ENCODE measurements at regions not wholly inside any gene's neighbourhood (a gene's known extent, or its start where the extent isn't known, plus 50 kb on each side); places are given as distances from the start of the nearest gene placed in this dataset.
A peak's percentile ranks its signal among the peaks of the same experiment; 100 is the strongest.

- Histone ChIP-seq H3K4me2 (ENCODE audit: insufficient read depth, low read length) (no peak overlapping the region), H4K20me1 (ENCODE audit: insufficient read depth, low read length) (no peaks in the 10 kb centered on the region), H2AFZ (ENCODE audit: low read depth, low read length) (no peak overlapping the region), H3K4me1 (ENCODE audit: insufficient read depth, low read length) (no peaks in the 10 kb centered on the region), H3K9ac (ENCODE audit: low read depth, low read length) (no peak overlapping the region), H3K79me2 (ENCODE audit: insufficient read depth, low read length) (no peaks in the 10 kb centered on the region), H3K9me3 (ENCODE audit: insufficient read depth, low read length, severe bottlenecking) (no peaks in the 10 kb centered on the region), H3K27ac (ENCODE audit: low read length) (no peak overlapping the region), H3K27me3 (ENCODE audit: insufficient read depth, low read length, poor library complexity) (no peaks in the 10 kb centered on the region), H3K36me3 (ENCODE audit: insufficient read depth, low read length) (no peaks in the 10 kb centered on the region), H3K4me3 (ENCODE audit: low read depth in 1 of 2, low read length in 2 of 2) (no peak overlapping the region)
- ATAC-seq (ENCODE audit: insufficient read depth, low read depth) (no peak), DNase-seq (peak; percentile 9)
- peak; percentile 45 for TF ChIP-seq CTCF (IDR thresholded peaks at IDR 0.05; ENCODE audit: borderline replicate concordance, extremely low read depth, low read length, poor library complexity, severe bottlenecking)
- TF ChIP-seq EZH2 (IDR thresholded peaks at IDR 0.05; ENCODE audit: borderline replicate concordance, low read depth, low read length, severe bottlenecking), result no peak
Observed at GRCh38 chr1:4585216-4585615, 69.2 kb upstream of the AJAP1 start.

GRCh38 chr1:4585705-4586104 lies 68.7 kb upstream of the AJAP1 start:
- Histone ChIP-seq H3K4me2 (ENCODE audit: insufficient read depth, low read length) (no peak overlapping the region), H3K9me3 (ENCODE audit: insufficient read depth, low read length, severe bottlenecking) (no peaks in the 10 kb centered on the region), H3K36me3 (ENCODE audit: insufficient read depth, low read length) (no peaks in the 10 kb centered on the region), H3K27ac (ENCODE audit: low read length) (no peak overlapping the region), H2AFZ (ENCODE audit: low read depth, low read length) (no peak overlapping the region), H3K9ac (ENCODE audit: low read depth, low read length) (no peak overlapping the region), H3K4me1 (ENCODE audit: insufficient read depth, low read length) (no peaks in the 10 kb centered on the region), H3K4me3 (ENCODE audit: low read depth in 1 of 2, low read length in 2 of 2) (no peak overlapping the region), H4K20me1 (ENCODE audit: insufficient read depth, low read length) (no peaks in the 10 kb centered on the region), H3K27me3 (ENCODE audit: insufficient read depth, low read length, poor library complexity) (no peaks in the 10 kb centered on the region), H3K79me2 (ENCODE audit: insufficient read depth, low read length) (no peaks in the 10 kb centered on the region)
- DNase-seq (no peak), ATAC-seq (ENCODE audit: insufficient read depth, low read depth) (no peak)
- TF ChIP-seq EZH2 (IDR thresholded peaks at IDR 0.05; ENCODE audit: borderline replicate concordance, low read depth, low read length, severe bottlenecking), result no peak
- no peak for TF ChIP-seq CTCF (IDR thresholded peaks at IDR 0.05; ENCODE audit: borderline replicate concordance, extremely low read depth, low read length, poor library complexity, severe bottlenecking)

GRCh38 chr1:4586611-4587160 lies 67.7 kb upstream of the AJAP1 start:
- Histone ChIP-seq H3K9ac (ENCODE audit: low read depth, low read length) (no peak overlapping the region), H3K36me3 (ENCODE audit: insufficient read depth, low read length) (no peaks in the 10 kb centered on the region), H3K4me2 (ENCODE audit: insufficient read depth, low read length) (no peak overlapping the region), H3K9me3 (ENCODE audit: insufficient read depth, low read length, severe bottlenecking) (no peaks in the 10 kb centered on the region), H4K20me1 (ENCODE audit: insufficient read depth, low read length) (no peaks in the 10 kb centered on the region), H3K27me3 (ENCODE audit: insufficient read depth, low read length, poor library complexity) (no peaks in the 10 kb centered on the region), H3K4me3 (ENCODE audit: low read depth in 1 of 2, low read length in 2 of 2) (no peak overlapping the region), H3K4me1 (ENCODE audit: insufficient read depth, low read length) (no peaks in the 10 kb centered on the region), H3K27ac (ENCODE audit: low read length) (no peak overlapping the region), H2AFZ (ENCODE audit: low read depth, low read length) (no peak overlapping the region), H3K79me2 (ENCODE audit: insufficient read depth, low read length) (no peaks in the 10 kb centered on the region)
- DNase-seq (no peak), ATAC-seq (ENCODE audit: insufficient read depth, low read depth) (no peak)
- TF ChIP-seq CTCF (IDR thresholded peaks at IDR 0.05; ENCODE audit: borderline replicate concordance, extremely low read depth, low read length, poor library complexity, severe bottlenecking) (no peak), EZH2 (IDR thresholded peaks at IDR 0.05; ENCODE audit: borderline replicate concordance, low read depth, low read length, severe bottlenecking) (no peak)

GRCh38 chr1:4587721-4588120 lies 66.7 kb upstream of the AJAP1 start:
- no peaks in the 10 kb centered on the region for H3K27me3 ChIP-seq (ENCODE audit: insufficient read depth, low read length, poor library complexity)
- H3K79me2 ChIP-seq (ENCODE audit: insufficient read depth, low read length), result no peaks in the 10 kb centered on the region
- H3K4me3 ChIP-seq (ENCODE audit: low read depth in 1 of 2, low read length in 2 of 2), result no peak overlapping the region
- TF ChIP-seq EZH2 (IDR thresholded peaks at IDR 0.05; ENCODE audit: borderline replicate concordance, low read depth, low read length, severe bottlenecking) (no peak), CTCF (IDR thresholded peaks at IDR 0.05; ENCODE audit: borderline replicate concordance, extremely low read depth, low read length, poor library complexity, severe bottlenecking) (no peak)
- no peaks in the 10 kb centered on the region for H3K9me3 ChIP-seq (ENCODE audit: insufficient read depth, low read length, severe bottlenecking)
- no peak overlapping the region for H3K4me2 ChIP-seq (ENCODE audit: insufficient read depth, low read length)
- no peaks in the 10 kb centered on the region for H3K4me1 ChIP-seq (ENCODE audit: insufficient read depth, low read length)
- H2AFZ ChIP-seq (ENCODE audit: low read depth, low read length), result no peak overlapping the region
- H3K36me3 ChIP-seq (ENCODE audit: insufficient read depth, low read length), result no peaks in the 10 kb centered on the region
- no peak overlapping the region for H3K9ac ChIP-seq (ENCODE audit: low read depth, low read length)
- no peak overlapping the region for H3K27ac ChIP-seq (ENCODE audit: low read length)
- DNase-seq (no peak), ATAC-seq (ENCODE audit: insufficient read depth, low read depth) (no peak)
- H4K20me1 ChIP-seq (ENCODE audit: insufficient read depth, low read length), result no peaks in the 10 kb centered on the region

Data from DND-41 (cell line).